HS-27A (cell line): ENCODE measurements at regions not wholly inside any gene's neighbourhood (a gene's known extent, or its start where the extent isn't known, plus 50 kb on each side); places are given as distances from the start of the nearest gene placed in this dataset.

Experiments
- DNase-seq: peaks from one replicate; pipeline ENCODE4 v3.0.0-alpha.2; 2012; ENCODE audit warnings: low read depth, missing footprints

DNA sequence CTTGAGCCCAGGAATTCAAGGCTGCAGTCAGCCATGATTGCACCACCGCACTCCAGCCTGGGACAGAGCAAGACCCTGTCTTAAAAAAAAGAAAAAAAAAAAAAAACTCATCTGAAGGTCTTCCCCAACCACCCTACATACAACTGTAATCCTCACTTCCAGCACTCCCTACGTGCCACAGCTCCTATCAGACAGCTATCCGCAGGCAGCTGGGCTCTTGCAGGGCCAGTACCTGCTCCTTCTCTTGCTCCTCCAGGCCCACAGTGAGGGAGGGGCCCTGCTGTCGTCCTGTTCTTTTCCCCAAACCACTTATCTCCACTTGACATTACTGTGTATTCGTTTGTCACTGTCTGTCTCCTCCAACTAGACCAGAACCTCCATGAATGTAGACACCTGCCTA is 156.1 kb upstream of the NECTIN1 start:
- DNase-seq: no peak

GRCh38 chr11:119882316-119882715 is 153.3 kb upstream of the NECTIN1 start:
- DNase-seq: no peak

GRCh38 chr11:119880873-119881272 is 151.9 kb upstream of the NECTIN1 start:
- no peak for DNase-seq

GRCh38 chr11:119880143-119880542 is 151.1 kb upstream of the NECTIN1 start:
- no peak for DNase-seq

GRCh38 chr11:119878990-119879389 is 150.0 kb upstream of the NECTIN1 start:
- DNase-seq: no peak

DNA sequence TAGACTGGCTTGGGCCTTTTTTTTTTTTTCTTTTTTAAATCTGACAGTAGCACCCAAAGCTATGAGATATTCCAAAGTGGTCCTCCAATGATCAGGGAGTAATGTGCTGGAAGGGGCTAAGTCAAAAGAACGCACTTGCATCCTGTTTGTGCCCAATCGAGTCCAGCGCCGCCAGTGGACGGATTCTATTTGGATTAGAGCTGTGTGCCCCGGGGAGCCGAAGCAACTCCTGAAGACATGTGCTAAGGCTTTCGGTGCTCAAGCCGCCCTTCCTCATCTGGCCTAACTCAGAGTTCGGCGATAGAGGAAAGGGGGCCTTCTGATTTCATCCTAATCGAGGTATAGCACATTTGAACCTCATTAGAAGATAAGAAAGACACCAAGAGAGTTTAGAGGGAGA is 147.8 kb upstream of the NECTIN1 start:
- no peak for DNase-seq

- DNase-seq: no peak
Measured at GRCh38 chr11:119875841-119876600, 147.0 kb upstream of the NECTIN1 start.

- no peak for DNase-seq
Measured at GRCh38 chr11:119874660-119875238, 145.7 kb upstream of the NECTIN1 start.

DNA sequence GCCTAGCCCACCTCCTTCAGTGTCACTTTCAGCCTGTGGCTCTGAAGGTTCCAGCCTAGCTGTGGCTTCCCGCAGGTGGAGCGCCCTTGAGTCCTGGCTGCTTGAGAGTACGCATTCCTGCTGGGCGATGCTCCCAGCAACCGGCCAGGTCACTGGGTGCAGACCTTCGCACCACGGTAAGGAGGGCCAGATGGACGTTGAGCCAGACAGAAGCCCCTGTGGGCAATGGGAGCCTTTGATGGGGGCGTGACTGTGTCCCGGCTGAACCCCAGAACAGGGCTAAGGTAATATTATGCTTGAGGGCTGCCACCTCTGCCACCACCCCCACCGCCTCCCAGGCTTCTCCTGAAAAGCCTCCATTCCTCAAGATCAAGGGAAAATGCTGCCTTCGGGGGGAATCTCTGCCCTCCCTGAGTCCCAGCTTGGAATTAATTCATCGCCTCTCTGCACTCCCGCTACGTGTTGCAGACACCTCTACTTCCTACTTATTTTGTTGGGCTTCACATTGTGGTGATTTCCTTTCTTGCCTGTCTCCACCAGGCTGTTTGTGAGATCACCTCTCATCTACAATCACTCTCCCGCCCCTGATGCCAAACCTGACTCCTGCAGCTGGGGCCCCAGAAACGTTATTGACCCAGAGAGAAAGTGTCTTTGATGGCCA is 144.9 kb upstream of the NECTIN1 start:
- DNase-seq: no peak

- no peak for DNase-seq
Measured at GRCh38 chr11:119872611-119873310, 143.8 kb upstream of the NECTIN1 start.

- DNase-seq: no peak
Measured at GRCh38 chr11:119865661-119866156, 136.7 kb upstream of the NECTIN1 start.

- DNase-seq: no peak
Measured at GRCh38 chr11:119864836-119865235, 135.8 kb upstream of the NECTIN1 start.

GRCh38 chr11:119863851-119864601 is 135.0 kb upstream of the NECTIN1 start:
- DNase-seq: no peak

DNA sequence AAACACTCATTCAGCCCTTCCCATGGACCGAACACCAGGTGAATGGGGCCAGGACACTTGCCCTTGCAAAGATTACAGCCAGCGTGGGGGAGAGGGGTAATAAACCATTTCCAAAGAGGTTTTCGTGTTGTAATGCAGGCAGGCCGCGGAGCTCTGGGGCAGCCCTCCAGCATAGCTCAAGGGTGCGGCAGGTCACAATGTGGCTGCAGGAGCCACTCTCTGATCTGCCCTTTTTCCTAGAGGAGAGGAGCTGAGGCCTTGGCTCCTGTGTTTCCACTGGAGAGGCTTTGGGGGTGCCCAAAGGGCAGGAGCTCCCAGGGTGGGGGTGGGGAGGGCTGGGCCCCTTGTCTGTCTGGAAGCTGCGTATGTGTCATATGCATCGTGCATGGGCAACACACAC is 134.2 kb upstream of the NECTIN1 start:
- no peak for DNase-seq

- no peak for DNase-seq
Measured at GRCh38 chr11:119861160-119861559, 132.2 kb upstream of the NECTIN1 start.

- DNase-seq: no peak
Measured at GRCh38 chr11:119860561-119861094, 131.6 kb upstream of the NECTIN1 start.

GRCh38 chr11:119859684-119860083 is 130.7 kb upstream of the NECTIN1 start:
- no peak for DNase-seq

DNA sequence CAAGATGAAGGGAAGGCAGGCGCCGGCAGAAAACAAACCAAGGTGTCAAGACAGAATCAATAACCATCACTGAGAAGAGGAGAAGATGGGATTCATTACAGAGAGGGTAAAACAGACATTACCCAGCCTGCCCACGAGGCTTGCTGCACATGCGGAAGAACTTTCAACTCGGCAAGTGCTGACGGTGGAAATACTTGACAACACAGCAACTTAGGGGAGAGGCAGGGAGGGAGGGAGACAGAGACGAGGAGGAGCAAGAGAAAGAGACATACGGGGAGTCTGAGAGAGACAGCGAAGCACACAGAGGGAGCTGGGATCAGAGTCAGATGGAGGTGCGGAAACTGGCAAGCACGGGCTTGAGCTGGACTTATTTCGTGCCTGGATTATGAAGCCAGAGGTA is 129.3 kb upstream of the NECTIN1 start:
- no peak for DNase-seq

GRCh38 chr11:119856681-119857485 is 127.9 kb upstream of the NECTIN1 start:
- no peak for DNase-seq

DNA sequence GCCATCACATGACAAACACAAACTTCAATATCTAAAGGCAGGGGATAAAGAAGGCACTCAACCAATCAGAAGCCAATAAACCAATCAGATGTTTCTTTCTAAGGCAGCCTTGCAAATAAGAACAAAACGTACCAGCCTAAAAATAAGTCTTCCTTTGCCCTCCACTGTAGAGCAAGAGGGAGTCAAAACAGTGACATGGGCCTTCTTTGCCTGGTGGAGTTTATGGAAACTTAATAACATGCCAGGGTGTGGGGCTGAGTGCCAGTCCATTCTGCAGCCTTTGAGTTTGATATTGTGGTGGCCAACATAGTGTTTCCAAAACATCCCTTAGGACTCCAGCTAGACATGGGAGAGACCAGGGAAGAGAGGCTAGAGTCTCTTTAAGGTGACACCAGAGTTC is 126.1 kb upstream of the NECTIN1 start:
- DNase-seq: no peak

- DNase-seq: no peak
Measured at GRCh38 chr11:119854521-119854920, 125.5 kb upstream of the NECTIN1 start.
